ENCODE measurements at regions not wholly inside any gene's neighbourhood (a gene's known extent, or its start where the extent isn't known, plus 50 kb on each side); places are given as distances from the start of the nearest gene placed in this dataset.

GRCh38 chr13:105165449-105166125, 1369.9 kb downstream of the EFNB2 start:
- TF ChIP-seq, protein P1, sequence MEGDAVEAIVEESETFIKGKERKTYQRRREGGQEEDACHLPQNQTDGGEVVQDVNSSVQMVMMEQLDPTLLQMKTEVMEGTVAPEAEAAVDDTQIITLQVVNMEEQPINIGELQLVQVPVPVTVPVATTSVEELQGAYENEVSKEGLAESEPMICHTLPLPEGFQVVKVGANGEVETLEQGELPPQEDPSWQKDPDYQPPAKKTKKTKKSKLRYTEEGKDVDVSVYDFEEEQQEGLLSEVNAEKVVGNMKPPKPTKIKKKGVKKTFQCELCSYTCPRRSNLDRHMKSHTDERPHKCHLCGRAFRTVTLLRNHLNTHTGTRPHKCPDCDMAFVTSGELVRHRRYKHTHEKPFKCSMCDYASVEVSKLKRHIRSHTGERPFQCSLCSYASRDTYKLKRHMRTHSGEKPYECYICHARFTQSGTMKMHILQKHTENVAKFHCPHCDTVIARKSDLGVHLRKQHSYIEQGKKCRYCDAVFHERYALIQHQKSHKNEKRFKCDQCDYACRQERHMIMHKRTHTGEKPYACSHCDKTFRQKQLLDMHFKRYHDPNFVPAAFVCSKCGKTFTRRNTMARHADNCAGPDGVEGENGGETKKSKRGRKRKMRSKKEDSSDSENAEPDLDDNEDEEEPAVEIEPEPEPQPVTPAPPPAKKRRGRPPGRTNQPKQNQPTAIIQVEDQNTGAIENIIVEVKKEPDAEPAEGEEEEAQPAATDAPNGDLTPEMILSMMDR (IDR thresholded peaks at IDR 0.05), result no peak
- TF ChIP-seq POLR2A (IDR thresholded peaks at IDR 0.05; ENCODE audit: low read depth) (no peak), POLR2AphosphoS5 (IDR thresholded peaks at IDR 0.05) (no peak)

Data from esophagus muscularis mucosa (tissue), 3 donors.